Hepatocyte (in vitro differentiated cells): ENCODE measurements at regions not wholly inside any gene's neighbourhood (a gene's known extent, or its start where the extent isn't known, plus 50 kb on each side); places are given as distances from the start of the nearest gene placed in this dataset.

ENCODE experiments used
- DNase-seq: peaks from one replicate; pipeline ENCODE4 v3.0.0-alpha.2; 2016; ENCODE audit warnings: low spot score
- H2AFZ ChIP-seq: fragments of 200-600 bp; sonication (generic); 2 replicates; pipeline ENCODE4 v1.6.0; 2016; ENCODE audit warnings: antibody characterized with exemption, mild to moderate bottlenecking
- H3K27ac ChIP-seq: fragments of 200-600 bp; sonication (generic); 2 replicates; pipeline ENCODE4 v1.5.1; 2016; ENCODE audit warnings: mild to moderate bottlenecking
- H3K27me3 ChIP-seq: fragments of 200-600 bp; sonication (generic); 2 replicates; pipeline ENCODE4 v1.6.1; 2016
- H3K36me3 ChIP-seq: fragments of 200-600 bp; sonication (generic); replicated peaks from 2 replicates; pipeline ENCODE4 v1.5.1; 2016; ENCODE audit warnings: low read depth; ENCODE audit not compliant: insufficient read depth
- H3K4me1 ChIP-seq: fragments of 200-600 bp; sonication (generic); 2 replicates; pipeline ENCODE4 v1.5.1; 2016; ENCODE audit warnings: mild to moderate bottlenecking, moderate library complexity; ENCODE audit not compliant: insufficient read depth
- H3K4me2 ChIP-seq: fragments of 200-600 bp; sonication (generic); 2 replicates; pipeline ENCODE4 v1.6.0; 2016
- H3K4me3 ChIP-seq: fragments of 200-600 bp; sonication (generic); 2 replicates; pipeline ENCODE4 v1.5.1; 2016; ENCODE audit warnings: mild to moderate bottlenecking
- H3K79me2 ChIP-seq: fragments of 200-600 bp; sonication (generic); 2 replicates; pipeline ENCODE4 v1.6.0; 2017; ENCODE audit warnings: mild to moderate bottlenecking
- H3K9me2 ChIP-seq: fragments of 200-600 bp; sonication (generic); replicated peaks from 2 replicates; pipeline ENCODE4 v1.6.0; 2017; ENCODE audit warnings: mild to moderate bottlenecking; ENCODE audit not compliant: insufficient read depth
- H3K9me3 ChIP-seq: fragments of 200-600 bp; sonication (generic); 2 replicates; pipeline ENCODE4 v1.5.1; 2016; ENCODE audit warnings: low read depth, mild to moderate bottlenecking
- H4K20me1 ChIP-seq: fragments of 200-600 bp; sonication (generic); 2 replicates; pipeline ENCODE4 v1.6.0; 2016; ENCODE audit warnings: mild to moderate bottlenecking; ENCODE audit not compliant: insufficient read depth, poor library complexity, severe bottlenecking
- EZH2 ChIP-seq: fragments of 200-600 bp; sonication (generic); IDR thresholded peaks from 2 replicates; pipeline ENCODE4 v1.6.1; 2016; ENCODE audit warnings: antibody characterized with exemption, mild to moderate bottlenecking, borderline replicate concordance
- EZH2phosphoT487 ChIP-seq: fragments of 200-600 bp; sonication (generic); IDR thresholded peaks from one replicate; pipeline ENCODE4 v1.6.1; 2018; ENCODE audit warnings: antibody characterized with exemption, mild to moderate bottlenecking, low read depth, moderate library complexity; ENCODE audit not compliant: unreplicated experiment, severe bottlenecking
- WGBS: methylation state at CpG from one replicate; pipeline ENCODE4 v1.1.6; 2016; ENCODE audit warnings: low lambda C conversion rate; ENCODE audit errors: missing lambda C conversion rate; 5-methylcytosine and 5-hydroxymethylcytosine counted together
- TF ChIP-seq, protein P1 (sequence below): fragments of 200-600 bp; sonication (generic); IDR thresholded peaks from 2 replicates; pipeline ENCODE4 v1.5.1; 2016; ENCODE audit warnings: antibody characterized with exemption, mild to moderate bottlenecking; ENCODE audit not compliant: poor library complexity

DNA sequence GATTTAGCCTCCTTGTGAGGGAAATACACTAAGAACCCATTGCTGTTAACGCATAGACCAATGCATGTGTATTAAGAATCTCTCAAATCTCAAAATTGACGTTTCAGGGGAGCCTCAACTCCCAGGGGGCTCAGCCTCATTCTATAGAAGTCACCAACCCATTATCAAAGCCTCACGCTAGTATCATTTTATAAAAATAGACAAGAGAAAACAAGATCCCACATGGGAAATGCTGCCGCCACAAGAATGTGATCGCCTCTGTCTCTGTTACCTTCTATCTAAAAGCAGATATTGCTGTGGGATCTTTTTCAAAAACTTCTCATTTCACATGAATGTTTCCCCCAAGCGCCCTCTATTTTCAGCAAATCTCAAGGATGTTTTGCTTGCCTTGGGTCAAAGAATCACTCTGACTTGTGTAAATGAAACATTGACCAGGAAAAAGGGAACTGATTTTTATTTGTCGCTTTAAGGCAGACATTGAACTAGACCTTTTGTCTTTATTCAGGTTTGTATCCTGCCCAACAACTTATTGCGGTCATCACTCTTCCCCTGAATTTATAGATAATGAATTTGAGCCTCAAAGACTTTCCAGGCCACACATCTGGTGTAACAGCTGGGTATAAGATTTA is 679.0 kb upstream of the ID2 start:
- Histone ChIP-seq H3K36me3 (no peaks in the 10 kb centered on the region), H3K9me3 (no peaks in the 10 kb centered on the region), H3K4me3 (no peak overlapping the region), H2AFZ (no peak overlapping the region), H3K27me3 (no peaks in the 10 kb centered on the region), H3K27ac (peak overlapping the region; percentile 87), H3K4me1 (peaks cover 6% of the 10 kb centered on the region), H3K79me2 (no peaks in the 10 kb centered on the region), H3K9me2 (no peaks in the 10 kb centered on the region), H3K4me2 (peak overlapping the region; percentile 46), H4K20me1 (no peaks in the 10 kb centered on the region)
- DNase-seq: no peak
- WGBS: 93% methylated on average over 8 of the region's 8 CpGs
- TF ChIP-seq, protein P1, sequence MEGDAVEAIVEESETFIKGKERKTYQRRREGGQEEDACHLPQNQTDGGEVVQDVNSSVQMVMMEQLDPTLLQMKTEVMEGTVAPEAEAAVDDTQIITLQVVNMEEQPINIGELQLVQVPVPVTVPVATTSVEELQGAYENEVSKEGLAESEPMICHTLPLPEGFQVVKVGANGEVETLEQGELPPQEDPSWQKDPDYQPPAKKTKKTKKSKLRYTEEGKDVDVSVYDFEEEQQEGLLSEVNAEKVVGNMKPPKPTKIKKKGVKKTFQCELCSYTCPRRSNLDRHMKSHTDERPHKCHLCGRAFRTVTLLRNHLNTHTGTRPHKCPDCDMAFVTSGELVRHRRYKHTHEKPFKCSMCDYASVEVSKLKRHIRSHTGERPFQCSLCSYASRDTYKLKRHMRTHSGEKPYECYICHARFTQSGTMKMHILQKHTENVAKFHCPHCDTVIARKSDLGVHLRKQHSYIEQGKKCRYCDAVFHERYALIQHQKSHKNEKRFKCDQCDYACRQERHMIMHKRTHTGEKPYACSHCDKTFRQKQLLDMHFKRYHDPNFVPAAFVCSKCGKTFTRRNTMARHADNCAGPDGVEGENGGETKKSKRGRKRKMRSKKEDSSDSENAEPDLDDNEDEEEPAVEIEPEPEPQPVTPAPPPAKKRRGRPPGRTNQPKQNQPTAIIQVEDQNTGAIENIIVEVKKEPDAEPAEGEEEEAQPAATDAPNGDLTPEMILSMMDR: no peak
- TF ChIP-seq EZH2phosphoT487 (no peak), EZH2 (no peak)

- Histone ChIP-seq H3K79me2 (no peaks in the 10 kb centered on the region), H2AFZ (no peak overlapping the region), H4K20me1 (no peaks in the 10 kb centered on the region), H3K36me3 (no peaks in the 10 kb centered on the region), H3K9me2 (no peaks in the 10 kb centered on the region), H3K27ac (peak overlapping the region; percentile 87), H3K4me1 (peaks cover 6% of the 10 kb centered on the region), H3K4me3 (no peak overlapping the region), H3K9me3 (no peaks in the 10 kb centered on the region), H3K27me3 (no peaks in the 10 kb centered on the region), H3K4me2 (peak overlapping the region; percentile 46)
- DNase-seq: peak; percentile 70
- no peak for TF ChIP-seq EZH2phosphoT487
- TF ChIP-seq, protein P1: no peak
- no peak for TF ChIP-seq EZH2
- WGBS: 62% methylated on average over 13 of the region's 13 CpGs
These were observed 678.3 kb upstream of the ID2 start for GRCh38 chr2:8003462-8004075.

- Histone ChIP-seq H3K27ac (peak overlapping the region; percentile 87), H3K79me2 (no peaks in the 10 kb centered on the region), H2AFZ (no peak overlapping the region), H3K4me3 (no peak overlapping the region), H3K36me3 (no peaks in the 10 kb centered on the region), H3K4me2 (peak overlapping the region; percentile 46), H3K9me2 (no peaks in the 10 kb centered on the region), H4K20me1 (no peaks in the 10 kb centered on the region), H3K27me3 (no peaks in the 10 kb centered on the region), H3K4me1 (peaks cover 6% of the 10 kb centered on the region), H3K9me3 (no peaks in the 10 kb centered on the region)
- peak; percentile 88 for DNase-seq
- TF ChIP-seq, protein P1: no peak
- TF ChIP-seq EZH2phosphoT487: no peak
- no peak for TF ChIP-seq EZH2
- WGBS: 33% methylated on average over 4 of the region's 4 CpGs
These were observed 677.6 kb upstream of the ID2 start for GRCh38 chr2:8004250-8004681.
